Peyer's patch (tissue), 4 donors: ENCODE measurements at regions not wholly inside any gene's neighbourhood (a gene's known extent, or its start where the extent isn't known, plus 50 kb on each side); places are given as distances from the start of the nearest gene placed in this dataset.
A peak's percentile ranks its signal among the peaks of the same experiment; 100 is the strongest.
"Not testable (repeated sequence)": the region's sequence is repeated elsewhere in the genome, so short reads cannot be mapped to it uniquely, and the experiment has no call there.

ENCODE experiments used
- DNase-seq, 3 donors: peaks; one replicate each; pipeline ENCODE4 v3.0.0-alpha.2; 2017 to 2019
- H3K27ac ChIP-seq, 4 donors: fragments of 200-600 bp; sonication (generic); one replicate each; pipeline ENCODE4 v1.5.1; 2016 to 2019
- H3K27me3 ChIP-seq, 2 donors: fragments of 200-600 bp; sonication (generic); one replicate each; pipeline ENCODE4 v1.5.1; 2019
- H3K36me3 ChIP-seq, 3 donors: fragments of 200-600 bp; sonication (generic); one replicate each; pipeline ENCODE4 v1.5.1; 2016 to 2019
- H3K4me1 ChIP-seq, 4 donors: fragments of 200-600 bp; sonication (generic); one replicate each; pipeline ENCODE4 v1.5.1; 2016 to 2019
- H3K4me3 ChIP-seq, 4 donors: fragments of 200-600 bp; sonication (generic); 1 replicate in 3 of 4; 2 replicates in 1 of 4; pipeline ENCODE4 v1.5.1; 2016 to 2019; ENCODE audit warnings: mild to moderate bottlenecking in 1 of 4
- H3K9me3 ChIP-seq, 4 donors: fragments of 200-600 bp; sonication (generic); one replicate each; pipeline ENCODE4 v1.5.1; 2016 to 2019; ENCODE audit warnings: mild to moderate bottlenecking in 1 of 4
- POLR2A ChIP-seq, 2 donors: fragments of 450-650 bp; IDR thresholded peaks; one replicate each; pipeline ENCODE4 v1.5.1; 2017; ENCODE audit warnings: antibody characterized with exemption in 2 of 2, mild to moderate bottlenecking in 2 of 2, moderate library complexity in 2 of 2
- TF ChIP-seq, protein P1 (sequence below), 6 experiments: fragments of 450-650 bp in 4 of 6; fragments of 200-600 bp in 2 of 6; sonication (generic) in 1 of 6; IDR thresholded peaks; one replicate each; pipeline ENCODE4 v1.5.1; 2017 to 2019; ENCODE audit warnings: antibody characterized with exemption in 6 of 6, mild to moderate bottlenecking in 3 of 6, moderate library complexity in 1 of 6

DNA sequence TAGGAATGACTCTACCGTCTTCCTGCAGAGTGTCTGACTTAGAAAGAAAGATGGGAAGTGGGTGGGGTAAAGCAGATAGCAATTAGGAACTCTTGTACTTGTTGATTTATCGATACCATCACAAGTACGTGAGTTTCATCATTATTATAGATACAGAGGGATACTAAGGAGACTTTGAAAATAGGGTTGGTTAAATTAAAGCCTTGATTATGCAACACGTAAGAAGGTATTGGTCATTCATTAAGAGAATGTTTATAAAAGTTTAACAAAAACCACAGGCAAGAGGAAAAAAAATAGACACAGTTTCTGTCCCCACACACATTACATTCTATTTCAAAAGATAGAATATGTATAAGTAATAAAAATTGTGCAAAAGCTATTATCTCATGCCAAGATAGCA, 65.9 kb upstream of the UGT2B7 start:
- Histone ChIP-seq H3K9me3 (no peaks in the 10 kb centered on the region), H3K4me3 (no peak overlapping the region), H3K4me1 (no peaks in the 10 kb centered on the region), H3K36me3 (no peaks in the 10 kb centered on the region), H3K27me3 (no peaks in the 10 kb centered on the region), H3K27ac (no peak overlapping the region)
- no peak for DNase-seq
- TF ChIP-seq, protein P1, sequence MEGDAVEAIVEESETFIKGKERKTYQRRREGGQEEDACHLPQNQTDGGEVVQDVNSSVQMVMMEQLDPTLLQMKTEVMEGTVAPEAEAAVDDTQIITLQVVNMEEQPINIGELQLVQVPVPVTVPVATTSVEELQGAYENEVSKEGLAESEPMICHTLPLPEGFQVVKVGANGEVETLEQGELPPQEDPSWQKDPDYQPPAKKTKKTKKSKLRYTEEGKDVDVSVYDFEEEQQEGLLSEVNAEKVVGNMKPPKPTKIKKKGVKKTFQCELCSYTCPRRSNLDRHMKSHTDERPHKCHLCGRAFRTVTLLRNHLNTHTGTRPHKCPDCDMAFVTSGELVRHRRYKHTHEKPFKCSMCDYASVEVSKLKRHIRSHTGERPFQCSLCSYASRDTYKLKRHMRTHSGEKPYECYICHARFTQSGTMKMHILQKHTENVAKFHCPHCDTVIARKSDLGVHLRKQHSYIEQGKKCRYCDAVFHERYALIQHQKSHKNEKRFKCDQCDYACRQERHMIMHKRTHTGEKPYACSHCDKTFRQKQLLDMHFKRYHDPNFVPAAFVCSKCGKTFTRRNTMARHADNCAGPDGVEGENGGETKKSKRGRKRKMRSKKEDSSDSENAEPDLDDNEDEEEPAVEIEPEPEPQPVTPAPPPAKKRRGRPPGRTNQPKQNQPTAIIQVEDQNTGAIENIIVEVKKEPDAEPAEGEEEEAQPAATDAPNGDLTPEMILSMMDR (IDR thresholded peaks at IDR 0.05) = no peak
- TF ChIP-seq POLR2A (IDR thresholded peaks at IDR 0.05) = no peak

DNA sequence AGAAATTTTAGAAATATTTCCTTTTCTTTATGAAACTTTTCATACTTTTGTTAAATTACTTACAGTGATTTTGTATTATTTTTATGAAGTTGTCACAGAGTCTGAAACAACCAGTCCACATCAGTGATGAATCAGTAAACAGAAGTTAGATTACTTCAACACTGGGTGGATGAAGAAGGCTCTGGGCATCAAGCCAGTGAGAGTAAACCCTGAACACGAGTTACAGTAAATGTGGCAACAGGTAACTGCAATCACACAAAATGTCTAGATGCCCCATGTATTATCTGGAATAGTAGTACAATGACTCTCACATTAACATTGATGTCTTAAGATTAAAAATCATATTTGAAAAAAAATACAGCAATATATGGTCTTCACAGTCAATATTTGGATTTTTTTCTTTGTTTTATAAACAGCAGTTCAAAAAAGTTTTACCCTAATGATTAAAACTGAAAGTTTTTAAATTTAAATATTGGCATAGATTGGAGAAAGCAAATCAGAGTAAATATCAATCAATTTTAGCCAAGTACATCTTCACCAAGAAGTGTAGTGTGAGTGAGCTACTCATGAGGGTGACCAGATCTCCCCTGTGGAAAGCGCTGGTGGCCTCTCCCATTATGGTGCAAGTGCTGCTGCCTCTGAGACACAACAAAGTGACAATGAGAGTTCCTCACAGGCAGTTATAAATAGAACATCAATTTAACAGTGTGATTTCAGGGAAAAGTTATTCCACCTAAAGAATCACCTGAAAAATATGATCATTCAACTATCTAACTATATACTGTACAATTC, 63.2 kb upstream of the UGT2B7 start:
- H3K4me3 ChIP-seq = no peak overlapping the region
- no peak for TF ChIP-seq POLR2A (IDR thresholded peaks at IDR 0.05)
- TF ChIP-seq, protein P1 (IDR thresholded peaks at IDR 0.05) = no peak
- H3K4me1 ChIP-seq = no peaks in the 10 kb centered on the region
- H3K36me3 ChIP-seq = no peaks in the 10 kb centered on the region
- no peak overlapping the region for H3K27ac ChIP-seq
- H3K9me3 ChIP-seq = no peaks in the 10 kb centered on the region
- H3K27me3 ChIP-seq = no peaks in the 10 kb centered on the region
- DNase-seq = peak in 1 of 3 donors; percentile 58

DNA sequence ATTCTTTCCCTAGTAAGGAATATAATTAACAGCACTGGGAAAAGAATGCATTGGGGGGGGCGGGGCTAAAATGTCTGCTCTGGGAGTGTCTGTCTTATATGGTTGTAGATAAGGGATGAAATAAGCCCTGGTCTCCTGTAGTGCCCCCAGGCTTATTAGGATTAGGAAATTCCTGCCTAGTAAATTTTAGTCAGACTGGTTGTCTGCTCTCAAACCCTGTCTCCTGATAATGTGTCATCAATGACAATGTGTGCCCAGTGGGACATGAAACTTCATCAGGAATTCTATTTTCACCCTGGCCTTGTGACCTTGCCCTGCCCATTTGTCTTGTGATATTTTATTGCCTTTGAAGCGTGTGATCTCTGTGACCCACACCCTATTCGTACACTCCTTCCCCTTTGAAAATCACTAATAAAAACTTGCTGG, 61.9 kb upstream of the UGT2B7 start:
- peak in 1 of 3 donors; percentile 58 for DNase-seq
- not testable (repeated sequence) for H3K9me3 ChIP-seq, H3K27me3 ChIP-seq, H3K27ac ChIP-seq, H3K36me3 ChIP-seq, H3K4me3 ChIP-seq, H3K4me1 ChIP-seq

DNA sequence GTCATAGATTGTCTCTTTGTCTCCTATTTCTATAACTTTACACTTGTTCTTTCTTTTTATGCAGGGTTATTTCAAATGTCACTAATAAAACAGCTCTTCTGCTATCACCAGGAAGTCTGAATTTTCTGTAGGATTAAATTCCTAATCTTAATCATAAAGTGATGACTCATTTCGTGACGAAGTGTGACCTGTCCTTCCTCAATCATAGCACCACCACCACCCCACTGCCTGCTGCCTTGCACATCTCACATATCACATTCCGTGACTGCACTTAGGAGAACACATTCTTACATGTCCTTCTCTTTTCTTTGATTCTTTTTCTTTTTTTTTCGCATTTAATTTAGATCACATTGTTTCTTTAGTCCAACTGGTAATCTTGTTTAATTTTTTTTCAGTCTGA, 57.7 kb upstream of the UGT2B7 start:
- TF ChIP-seq, protein P1 (IDR thresholded peaks at IDR 0.05) = no peak
- no peak for TF ChIP-seq POLR2A (IDR thresholded peaks at IDR 0.05)
- DNase-seq = peak in 1 of 3 donors; percentile 71

DNA sequence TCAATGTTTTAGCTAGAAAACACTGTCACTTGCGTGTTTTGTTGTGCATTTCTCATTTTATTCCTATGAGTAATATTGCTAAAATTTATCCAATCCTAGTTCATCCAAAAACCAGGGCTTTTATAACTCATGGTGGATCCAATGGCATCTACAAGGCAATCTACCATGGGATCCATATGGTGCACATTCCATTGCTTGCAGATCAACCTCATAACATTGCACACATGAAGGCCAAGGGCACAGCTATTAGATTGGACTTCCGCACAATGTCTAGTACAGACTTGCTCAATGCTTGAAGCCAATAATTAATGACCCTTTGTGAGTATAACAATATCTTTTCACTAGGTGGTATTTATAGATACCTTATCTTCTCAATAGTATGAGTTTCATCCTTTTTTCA, 57.2 kb upstream of the UGT2B7 start:
- TF ChIP-seq, protein P1 (IDR thresholded peaks at IDR 0.05) = no peak
- TF ChIP-seq POLR2A (IDR thresholded peaks at IDR 0.05) = no peak
- Histone ChIP-seq H3K27me3 (no peaks in the 10 kb centered on the region), H3K9me3 (no peaks in the 10 kb centered on the region), H3K27ac (no peak overlapping the region), H3K36me3 (no peaks in the 10 kb centered on the region), H3K4me3 (no peak overlapping the region), H3K4me1 (no peaks in the 10 kb centered on the region)
- no peak for DNase-seq

More for the DNA sequence above, 57.7 kb upstream of the UGT2B7 start:
- no peak overlapping the region for H3K4me3 ChIP-seq
- no peaks in the 10 kb centered on the region for H3K4me1 ChIP-seq
- no peaks in the 10 kb centered on the region for H3K27me3 ChIP-seq
- H3K36me3 ChIP-seq = no peaks in the 10 kb centered on the region
- H3K27ac ChIP-seq = no peak overlapping the region
- H3K9me3 ChIP-seq = no peaks in the 10 kb centered on the region

DNA sequence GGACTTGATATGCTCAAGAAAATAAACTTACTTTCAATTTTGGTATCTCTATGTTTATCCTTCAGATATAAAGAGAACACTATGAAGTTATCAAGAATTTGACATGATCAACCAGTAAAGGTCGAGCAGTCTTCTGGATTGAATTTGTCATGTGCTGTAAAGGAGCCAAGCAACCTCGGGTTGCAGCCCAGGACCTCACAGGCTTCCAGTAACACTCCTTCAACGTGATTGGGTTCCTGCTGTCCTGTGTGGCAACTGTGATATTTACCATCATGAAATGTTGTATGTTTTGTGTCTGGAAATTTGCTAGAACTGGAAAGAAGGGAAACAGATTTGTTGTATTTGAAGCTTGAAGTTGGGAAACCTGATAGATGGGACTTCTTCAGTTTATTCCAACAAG, 52.0 kb upstream of the UGT2B7 start:
- no peak for DNase-seq
- H3K4me1 ChIP-seq = no peaks in the 10 kb centered on the region
- H3K9me3 ChIP-seq = no peaks in the 10 kb centered on the region
- H3K4me3 ChIP-seq = no peak overlapping the region
- no peak for TF ChIP-seq POLR2A (IDR thresholded peaks at IDR 0.05)
- TF ChIP-seq, protein P1 (IDR thresholded peaks at IDR 0.05) = no peak
- no peaks in the 10 kb centered on the region for H3K36me3 ChIP-seq
- H3K27me3 ChIP-seq = no peaks in the 10 kb centered on the region
- no peak overlapping the region for H3K27ac ChIP-seq
